Activated CD8-positive, alpha-beta memory T cell treated with anti-CD3 and anti-CD28 coated beads for 48 hours (primary cell): ENCODE measurements at regions not wholly inside any gene's neighbourhood (a gene's known extent, or its start where the extent isn't known, plus 50 kb on each side); places are given as distances from the start of the nearest gene placed in this dataset.

ENCODE experiments used
- DNase-seq, 3 experiments: peaks; one replicate each; pipeline ENCODE4 v3.0.0-alpha.2; 2020; ENCODE audit warnings: low read depth in 2 of 3, low spot score in 2 of 3

DNA sequence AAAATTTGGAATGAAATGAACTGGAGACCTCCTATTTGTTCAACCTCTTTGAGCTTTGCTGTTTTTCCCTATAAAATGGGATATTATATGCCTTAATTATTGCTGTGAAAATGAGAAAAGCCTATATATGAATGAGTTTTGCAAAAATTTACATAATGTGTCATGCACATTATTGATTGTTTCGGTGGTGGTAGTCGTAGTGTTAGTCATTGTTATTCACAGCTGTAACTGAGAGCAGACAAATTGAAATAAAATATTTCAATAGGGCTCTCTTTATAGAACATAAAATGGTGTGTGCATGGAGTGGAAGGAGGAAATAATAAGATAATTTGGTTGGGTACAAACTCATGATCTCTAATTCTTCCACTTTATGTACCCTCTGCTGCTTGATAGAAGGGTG, 153.7 kb upstream of the GADL1 start:
- no peak for DNase-seq

GRCh38 chr3:31050296-31050695, 155.8 kb upstream of the GADL1 start:
- no peak for DNase-seq

- DNase-seq: no peak
Observed at GRCh38 chr3:31051226-31051625, 156.8 kb upstream of the GADL1 start.

- no peak for DNase-seq
Observed at GRCh38 chr3:31053299-31053698, 158.8 kb upstream of the GADL1 start.

GRCh38 chr3:31054032-31054431, 159.6 kb upstream of the GADL1 start:
- DNase-seq: no peak

- DNase-seq: no peak
Observed at GRCh38 chr3:31055757-31056156, 161.3 kb upstream of the GADL1 start.

- DNase-seq: no peak
Observed at GRCh38 chr3:31057891-31058290, 163.4 kb upstream of the GADL1 start.

DNA sequence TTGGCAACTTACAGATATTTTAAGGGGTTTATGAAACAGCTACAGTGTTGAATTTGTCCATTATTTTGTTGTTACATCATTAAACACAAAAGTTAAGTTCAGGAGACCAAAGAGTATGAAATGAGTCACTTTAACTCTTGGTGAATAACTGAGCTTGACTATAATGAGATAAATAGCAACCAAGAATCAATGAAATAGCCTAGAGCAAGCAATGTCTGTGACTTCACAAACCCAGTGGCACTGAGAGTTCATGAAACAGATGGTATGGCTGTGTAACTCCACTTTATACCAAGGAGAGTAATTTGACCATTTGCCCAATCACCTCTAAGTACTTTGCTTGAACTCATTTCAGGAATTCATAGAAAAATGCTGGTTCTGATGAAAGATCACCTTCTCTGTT, 169.6 kb upstream of the GADL1 start:
- no peak for DNase-seq

DNA sequence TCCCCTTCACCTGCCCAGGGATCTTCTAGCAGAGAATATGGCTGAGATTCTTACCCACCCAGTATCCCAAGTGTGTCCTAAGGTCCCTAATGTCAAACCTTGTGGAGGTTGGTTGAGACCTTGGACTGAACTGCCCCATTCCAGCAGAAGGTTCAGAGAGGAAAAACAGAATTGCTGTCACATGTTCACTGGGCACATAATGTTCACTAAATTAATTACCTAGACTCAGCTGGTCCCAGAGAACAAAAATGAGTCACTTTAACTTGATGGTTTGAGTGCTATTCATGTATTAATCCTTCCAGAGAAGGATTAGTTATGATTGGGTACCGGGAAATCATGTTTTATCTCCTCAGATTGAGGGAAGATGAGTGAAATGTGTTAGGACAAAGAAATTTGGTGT, 171.3 kb upstream of the GADL1 start:
- no peak for DNase-seq

DNA sequence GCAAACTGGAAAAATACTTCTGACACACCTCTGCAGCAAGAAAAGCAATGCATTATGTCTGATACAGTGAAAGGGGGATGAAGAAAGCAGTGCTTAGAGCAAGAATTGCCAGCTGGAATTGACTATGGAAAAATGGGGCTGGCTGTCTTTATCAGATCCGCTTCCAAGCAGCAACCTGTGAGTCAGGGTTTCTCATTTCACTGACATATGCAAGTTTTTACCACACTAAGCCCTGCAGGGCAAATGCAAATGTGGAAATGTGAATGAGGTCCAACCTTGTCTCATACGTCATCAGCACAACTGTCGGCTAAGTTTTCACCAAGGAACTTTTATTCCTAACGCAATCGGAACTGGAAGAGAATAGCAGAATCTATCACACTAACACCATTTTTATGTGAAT, 172.5 kb upstream of the GADL1 start:
- DNase-seq: no peak

DNA sequence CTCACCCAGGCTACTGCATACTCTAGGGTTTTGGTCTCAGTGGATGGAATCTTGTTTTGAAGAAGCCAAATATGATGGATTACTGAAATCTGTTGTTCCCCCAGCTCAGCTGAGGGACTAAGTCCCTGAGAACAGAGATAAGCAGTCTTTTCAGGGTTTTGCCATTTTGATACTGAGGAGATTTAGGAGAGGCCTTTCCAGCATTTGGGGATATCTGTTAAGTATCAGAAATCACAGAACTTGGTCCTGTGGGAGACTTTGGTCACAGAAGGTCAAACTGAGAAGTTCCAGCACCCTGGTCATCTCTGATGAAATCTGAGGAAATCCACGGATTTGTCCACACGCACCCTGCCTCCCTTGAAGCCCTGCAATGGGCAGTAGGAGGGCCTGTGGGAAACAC, 181.0 kb upstream of the GADL1 start:
- DNase-seq: no peak

- no peak for DNase-seq
Observed at GRCh38 chr3:31075876-31076275, 181.4 kb upstream of the GADL1 start.

GRCh38 chr3:31077021-31077601, 182.7 kb upstream of the GADL1 start:
- DNase-seq: no peak

GRCh38 chr3:31077826-31078225, 183.4 kb upstream of the GADL1 start:
- DNase-seq: no peak

DNA sequence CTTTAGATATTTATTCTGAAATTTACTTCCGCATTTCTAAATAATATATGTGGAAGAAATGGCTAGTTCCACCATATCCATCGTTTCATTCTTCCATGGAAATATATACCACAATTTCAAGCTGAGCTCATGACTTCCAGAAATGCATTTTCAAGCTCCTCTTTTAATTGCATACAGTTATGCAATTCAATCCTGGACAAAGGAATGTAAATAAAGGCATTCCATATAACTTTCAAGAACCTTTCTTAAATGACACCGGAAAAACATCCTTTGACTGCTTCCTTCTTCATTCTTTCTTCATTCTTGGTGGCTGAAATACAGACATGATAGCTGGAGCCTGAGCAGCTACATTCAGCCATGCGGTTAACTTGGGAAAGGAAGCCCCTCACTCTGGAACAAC, 185.2 kb upstream of the GADL1 start:
- DNase-seq: no peak

GRCh38 chr3:31081018-31081662, 186.7 kb upstream of the GADL1 start:
- no peak for DNase-seq

- DNase-seq: no peak
Observed at GRCh38 chr3:31086148-31086547, 191.7 kb upstream of the GADL1 start.

DNA sequence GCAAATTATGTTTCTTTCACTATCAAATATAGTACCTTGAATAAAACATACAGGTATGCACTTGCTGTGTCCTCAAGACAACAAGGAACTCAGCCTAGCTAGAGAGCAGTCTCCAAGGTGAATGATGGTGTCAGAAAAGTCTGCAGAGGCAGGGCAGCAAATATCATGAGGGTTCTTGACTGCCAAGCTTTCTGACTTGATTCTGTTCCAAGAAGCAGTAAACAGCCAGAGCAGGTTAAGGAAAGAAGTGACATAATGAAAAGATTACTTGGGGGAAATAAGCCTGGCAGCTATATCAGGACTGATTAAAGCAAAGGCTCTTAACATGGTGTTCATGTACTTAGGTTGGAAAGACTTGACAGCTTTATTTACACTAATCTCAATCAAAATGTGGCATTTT, 192.2 kb upstream of the GADL1 start:
- no peak for DNase-seq

DNA sequence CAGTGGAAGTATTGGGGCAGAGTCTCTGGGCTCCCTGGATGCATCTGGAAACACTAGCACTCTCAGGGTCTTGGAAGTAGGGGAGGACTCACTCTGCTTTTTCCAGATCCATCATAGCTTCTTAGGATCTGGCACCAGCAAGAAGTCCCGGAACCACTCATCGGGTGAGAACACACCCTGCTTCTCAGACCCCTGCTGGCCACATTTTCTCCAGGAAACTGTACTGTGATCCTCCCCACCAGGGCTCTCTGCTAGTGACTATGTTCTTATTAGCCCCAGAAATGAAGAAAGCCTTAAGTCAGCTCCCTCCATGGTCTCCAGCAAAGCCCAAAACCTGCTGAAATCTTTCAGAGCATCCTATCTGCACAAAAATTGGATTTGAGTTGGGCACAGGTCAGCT, 197.3 kb upstream of the GADL1 start:
- no peak for DNase-seq

- no peak for DNase-seq
Observed at GRCh38 chr3:31092748-31093589, 198.5 kb upstream of the GADL1 start.

GRCh38 chr3:31093606-31094005, 199.1 kb upstream of the GADL1 start:
- no peak for DNase-seq

DNA sequence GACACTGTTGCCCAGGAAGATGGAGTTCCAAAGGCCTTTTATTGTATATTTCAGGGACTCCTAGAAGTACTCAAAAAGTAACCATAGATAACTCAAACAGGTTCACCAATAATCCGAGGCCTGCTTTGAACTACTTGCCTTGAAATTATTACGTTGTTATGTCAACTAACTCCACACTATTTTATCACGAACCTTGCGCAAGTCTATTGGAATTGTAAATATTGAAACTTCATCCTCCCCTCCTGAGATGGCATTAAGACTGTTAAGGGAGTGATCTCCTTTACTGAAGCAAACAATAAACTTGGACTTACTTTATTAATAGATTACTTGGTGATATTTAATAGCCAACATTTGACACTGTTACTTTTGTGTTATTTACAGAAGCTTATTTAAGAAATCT, 199.6 kb upstream of the GADL1 start:
- no peak for DNase-seq
